PC-3 (cell line): ENCODE measurements at regions not wholly inside any gene's neighbourhood (a gene's known extent, or its start where the extent isn't known, plus 50 kb on each side); places are given as distances from the start of the nearest gene placed in this dataset.

Experiments used
- ATAC-seq: fragments of 200-7000 bp; cut with Tn5 transposase; 2 replicates; pipeline ENCODE4 v1.9.1; 2020; ENCODE audit warnings: mild to moderate bottlenecking, moderate library complexity
- BruUV-seq: library from RNA; stranded (reverse); fragments of 400-500 nt; replicated peaks from 2 replicates; lab custom pipeline; 2021; lab: Mats Ljungman, UMichigan
- CTCF ChIA-PET: fragments of 300-600 bp; sonication (Branson Sonifier 250); formaldehyde crosslinking; loops from one replicate; lab custom pipeline; 2022; ENCODE audit warnings: antibody characterized with exemption; lab: Charles Lee
- POLR2A ChIA-PET: fragments of 300-600 bp; sonication (Branson Sonifier 250); formaldehyde crosslinking; loops from one replicate; lab custom pipeline; 2022; ENCODE audit warnings: antibody characterized with exemption; ENCODE audit not compliant: unreplicated experiment; lab: Charles Lee
- DNase-seq: peaks from one replicate; pipeline ENCODE4 v3.0.0-alpha.2; 2015
- H2AFZ ChIP-seq: fragments of 300-600 bp; sonication (generic); 2 replicates; pipeline ENCODE4 v1.6.0; 2016; ENCODE audit warnings: antibody characterized with exemption, low read length
- H3F3A ChIP-seq: fragments of 300-600 bp; sonication (generic); one replicate; pipeline ENCODE4 v1.6.0; 2017; ENCODE audit warnings: antibody characterized with exemption, low read length, control low read depth, mild to moderate bottlenecking; ENCODE audit not compliant: unreplicated experiment
- H3K27ac ChIP-seq: fragments of 300-600 bp; sonication (generic); 2 replicates; pipeline ENCODE4 v1.5.1; 2016; ENCODE audit warnings: mild to moderate bottlenecking, low read length
- H3K27me3 ChIP-seq: fragments of 300-600 bp; sonication (generic); 2 replicates; pipeline ENCODE4 v1.6.1; 2016; ENCODE audit warnings: low read length, mixed read lengths
- H3K36me3 ChIP-seq: fragments of 300-600 bp; sonication (generic); 2 replicates; pipeline ENCODE4 v1.6.1; 2016; ENCODE audit warnings: low read depth, mixed run types, low read length, mixed read lengths
- H3K4me1 ChIP-seq: fragments of 300-600 bp; sonication (generic); 2 replicates; pipeline ENCODE4 v1.5.1; 2016; ENCODE audit warnings: low read length; ENCODE audit not compliant: insufficient read depth
- H3K4me2 ChIP-seq: fragments of 300-600 bp; sonication (generic); 2 replicates; pipeline ENCODE4 v1.6.0; 2016; ENCODE audit warnings: low read length
- H3K4me3 ChIP-seq: fragments of 300-600 bp; sonication (generic); 2 replicates; pipeline ENCODE4 v1.5.1; 2016; ENCODE audit warnings: mild to moderate bottlenecking, low read length, mixed read lengths
- H3K79me2 ChIP-seq: fragments of 300-600 bp; sonication (generic); 2 replicates; pipeline ENCODE4 v1.6.1; 2017; ENCODE audit warnings: low read length, mixed read lengths
- H3K9ac ChIP-seq: fragments of 300-600 bp; sonication (generic); 2 replicates; pipeline ENCODE4 v1.6.0; 2016; ENCODE audit warnings: mild to moderate bottlenecking, low read length
- H3K9me2 ChIP-seq: fragments of 300-600 bp; sonication (generic); replicated peaks from 2 replicates; pipeline ENCODE4 v1.6.1; 2016; ENCODE audit warnings: mixed run types, low read length, mixed read lengths
- H3K9me3 ChIP-seq: fragments of 300-600 bp; sonication (generic); 2 replicates; pipeline ENCODE4 v1.6.1; 2016; ENCODE audit warnings: low read length, mixed read lengths
- H4K20me1 ChIP-seq: fragments of 300-600 bp; sonication (generic); 2 replicates; pipeline ENCODE4 v1.6.1; 2016; ENCODE audit warnings: low read length, mixed read lengths
- CTCF ChIP-seq: fragments of 300-600 bp; sonication (generic); conservative IDR thresholded peaks from 2 replicates; pipeline ENCODE4 v1.5.1; 2017; ENCODE audit warnings: antibody characterized with exemption, low read depth, mild to moderate bottlenecking, low read length
- EZH2 ChIP-seq: fragments of 300-600 bp; sonication (generic); IDR thresholded peaks from one replicate; pipeline ENCODE4 v1.6.1; 2017; ENCODE audit warnings: antibody characterized with exemption, mild to moderate bottlenecking, low read length; ENCODE audit not compliant: unreplicated experiment
- EZH2phosphoT487 ChIP-seq: fragments of 300-600 bp; sonication (generic); IDR thresholded peaks from 2 replicates; pipeline ENCODE4 v1.6.1; 2018; ENCODE audit warnings: mild to moderate bottlenecking, antibody characterized with exemption, low read length, borderline replicate concordance
- intact Hi-C: fragments of 100-400 bp; cut with micrococcal nuclease; formaldehyde crosslinking; loops from 2 replicates; pipeline ENCODE4 v1.9.0; 2023

GRCh38 chr1:228827019-228827418, 91.7 kb downstream of the RHOU start:
- intact Hi-C loops, result no loop called here
- Histone ChIP-seq H3K4me1 (peaks cover 23% of the 10 kb centered on the region), H3K27me3 (peaks cover 52% of the 10 kb centered on the region), H4K20me1 (no peaks in the 10 kb centered on the region), H3K9me2 (no peaks in the 10 kb centered on the region), H3K4me3 (no peak overlapping the region), H3K9ac (no peak overlapping the region), H3K79me2 (no peaks in the 10 kb centered on the region), H3K4me2 (no peak overlapping the region), H3F3A (no peaks in the 10 kb centered on the region), H3K9me3 (no peaks in the 10 kb centered on the region), H2AFZ (no peak overlapping the region), H3K36me3 (no peaks in the 10 kb centered on the region), H3K27ac (no peak overlapping the region)
- no peak for ATAC-seq
- CTCF ChIA-PET, result no interaction called here
- BruUV-seq, result no TSS peak
- POLR2A ChIA-PET, result no interaction called here
- no peak for DNase-seq
- TF ChIP-seq EZH2 (no peak), CTCF (no peak)

GRCh38 chr1:228828151-228828550, 92.9 kb downstream of the RHOU start:
- H3K9me2 ChIP-seq, result no peaks in the 10 kb centered on the region
- ATAC-seq (no peak), DNase-seq (no peak)
- intact Hi-C loops, result no loop called here
- no peak overlapping the region for H3K9ac ChIP-seq
- H3K27ac ChIP-seq, result no peak overlapping the region
- H3K4me1 ChIP-seq, result peaks cover 23% of the 10 kb centered on the region
- no peaks in the 10 kb centered on the region for H4K20me1 ChIP-seq
- H3K9me3 ChIP-seq, result no peaks in the 10 kb centered on the region
- H3K36me3 ChIP-seq, result no peaks in the 10 kb centered on the region
- H2AFZ ChIP-seq, result no peak overlapping the region
- H3K4me3 ChIP-seq, result no peak overlapping the region
- peaks cover 44% of the 10 kb centered on the region for H3K27me3 ChIP-seq
- H3F3A ChIP-seq, result no peaks in the 10 kb centered on the region
- no peak overlapping the region for H3K4me2 ChIP-seq
- no peak for TF ChIP-seq CTCF
- TF ChIP-seq EZH2phosphoT487, result no peak
- no peak for TF ChIP-seq EZH2
- POLR2A ChIA-PET, result interaction anchor here (0.7 kb wide), 1 partner anchor 10 kb away, joined by 10 read pairs; no protein-coding TSS in a partner anchor
- CTCF ChIA-PET, result no interaction called here
- BruUV-seq, result no TSS peak
- H3K79me2 ChIP-seq, result no peaks in the 10 kb centered on the region

- Histone ChIP-seq H3K4me3 (no peak overlapping the region), H3K4me2 (peak overlapping the region; percentile 45), H3K4me1 (peaks cover 32% of the 10 kb centered on the region), H2AFZ (no peak overlapping the region), H3K9me2 (no peaks in the 10 kb centered on the region), H3K36me3 (no peaks in the 10 kb centered on the region), H4K20me1 (no peaks in the 10 kb centered on the region), H3K27me3 (peaks cover 46% of the 10 kb centered on the region), H3K9ac (no peak overlapping the region; the same call in 1 of the 2 replicates), H3K9me3 (no peaks in the 10 kb centered on the region), H3F3A (no peaks in the 10 kb centered on the region), H3K27ac (peak overlapping the region; percentile 30), H3K79me2 (no peaks in the 10 kb centered on the region)
- ATAC-seq (peak; percentile 3; the same call in 1 of the 2 replicates), DNase-seq (peak; percentile 84)
- TF ChIP-seq CTCF (no peak), EZH2 (no peak), EZH2phosphoT487 (no peak)
- ChIA-PET CTCF (no interaction called here), POLR2A (no interaction called here)
- BruUV-seq, result no TSS peak
- intact Hi-C loops, result no loop called here
Observed at GRCh38 chr1:228830185-228830953, 95.1 kb downstream of the RHOU start.
